ENCODE measurements at regions not wholly inside any gene's neighbourhood (a gene's known extent, or its start where the extent isn't known, plus 50 kb on each side); places are given as distances from the start of the nearest gene placed in this dataset.

- Histone ChIP-seq H3K18ac (ENCODE audit: extremely low read depth, low read length) (no peak overlapping the region), H2BK20ac (ENCODE audit: low read length) (peak overlapping the region; percentile 53; the same call in 1 of the 2 replicates), H3K14ac (ENCODE audit: insufficient read length) (no peak overlapping the region), H3K4ac (replicated peaks; ENCODE audit: insufficient read length, low read depth, low read length) (peak overlapping the region; percentile 14), H3K79me2 (ENCODE audit: control insufficient read depth in 1 of 2, insufficient read depth in 2 of 2, low read length in 2 of 2) (no peaks in the 10 kb centered on the region), H3K36me3 (ENCODE audit: control insufficient read depth in 2 of 4, insufficient read depth in 4 of 4, low read length in 3 of 4) (no peaks in the 10 kb centered on the region), H4K5ac (ENCODE audit: insufficient read length, low read depth, low read length) (no peak overlapping the region), H3K9me3 (ENCODE audit: insufficient read depth in 2 of 2, low read depth in 1 of 2, low read length in 1 of 2) (no peaks in the 10 kb centered on the region), H3K79me1 (ENCODE audit: low read depth, low read length) (no peaks in the 10 kb centered on the region), H3K4me1 (replicated peaks in 1 of 4; ENCODE audit: control insufficient read depth in 3 of 4, insufficient read depth in 4 of 4, low read length in 3 of 4) (peaks cover 0 to 7% (median 0%) of the 10 kb centered on the region in 4 experiments; a peak in 1 of 7 replicates), H4K91ac (replicated peaks; ENCODE audit: insufficient read length, low read length) (peak overlapping the region; percentile 66), H3K4me3 (ENCODE audit: extremely low read depth in 1 of 4, insufficient read depth in 2 of 4, low read depth in 3 of 4, low read length in 4 of 4) (no peak overlapping the region), H2BK120ac (replicated peaks; ENCODE audit: low read depth, low read length) (no peak overlapping the region), H3K4me2 (ENCODE audit: insufficient read depth in 1 of 2, low read depth in 2 of 2, low read length in 2 of 2) (no peak overlapping the region), H2BK12ac (ENCODE audit: low read depth, low read length) (no peak overlapping the region; the same call in 1 of the 2 replicates), H3K9ac (replicated peaks in 1 of 4; ENCODE audit: extremely low read depth in 1 of 4, low read depth in 3 of 4, low read length in 3 of 4) (no peak overlapping the region), H3K23ac (ENCODE audit: insufficient read length) (no peak overlapping the region), H3K27ac (ENCODE audit: low read depth, low read length) (no peak overlapping the region), H3K56ac (replicated peaks; ENCODE audit: insufficient read length, low read depth, low read length) (peak overlapping the region; percentile 95), H2AK5ac (ENCODE audit: low read depth, low read length) (peak overlapping the region; percentile 93; the same call in 1 of the 2 replicates), H3K27me3 (replicated peaks in 1 of 4; ENCODE audit: control insufficient read depth in 3 of 4, extremely low read depth in 1 of 4, insufficient read depth in 3 of 4, low read length in 3 of 4) (peaks cover 0 to 2% (median 0%) of the 10 kb centered on the region in 4 experiments; a peak in 1 of 7 replicates), H2BK15ac (ENCODE audit: low read length) (peak overlapping the region; percentile 93; the same call in 1 of the 2 replicates), H2BK5ac (ENCODE audit: low read depth, low read length) (no peak overlapping the region), H2AFZ (ENCODE audit: low read length) (no peak overlapping the region), H4K8ac (ENCODE audit: extremely low read depth, insufficient read depth, low read length) (no peak overlapping the region), H3K23me2 (ENCODE audit: low read depth, low read length) (peaks cover 13% of the 10 kb centered on the region; the same call in 1 of the 2 replicates), H4K20me1 (replicated peaks in 1 of 2; ENCODE audit: control insufficient read depth in 1 of 2, insufficient read depth in 2 of 2, low read length in 2 of 2) (peaks cover 0 to 4% of the 10 kb centered on the region in 2 experiments)
- no peak for DNase-seq (ENCODE audit: low read depth in 1 of 2, low spot score in 2 of 2)
- POLR2A ChIA-PET (ENCODE audit: partially characterized antibody), result no interaction called here
- 82 to 97% methylated on average over 6 to 9 of the region's 9 CpGs for WGBS, 2 experiments (ENCODE audit: extremely low coverage in 1 of 2, insufficient coverage in 1 of 2, insufficient read length in 1 of 2, insufficient replicate concordance in 2 of 2, low coverage in 1 of 2, low lambda C conversion rate in 2 of 2, missing lambda C conversion rate in 1 of 2)
- CTCF ChIA-PET (ENCODE audit: partially characterized antibody), result interaction anchor here (0.6 to 1.1 kb wide), 5 partner anchors 39 to 250 kb away, joined by 3 to 4 read pairs (median 3); no protein-coding TSS in a partner anchor
- FAIRE-seq, result no peak
- TF ChIP-seq HDAC2 (IDR thresholded peaks at IDR 0.05; ENCODE audit: borderline replicate concordance in 1 of 2, low read depth in 2 of 2, low read length in 2 of 2) (no peak), SP4 (IDR thresholded peaks at IDR 0.05; ENCODE audit: low read length) (no peak), BACH1 (IDR thresholded peaks at IDR 0.05; ENCODE audit: low read length) (no peak), CHD2 (IDR thresholded peaks at IDR 0.05; ENCODE audit: low read length) (no peak), NRF1 (IDR thresholded peaks at IDR 0.05; ENCODE audit: low read depth, low read length) (no peak), BCL11A (IDR thresholded peaks at IDR 0.05; ENCODE audit: low read depth in 2 of 2, low read length in 2 of 2) (no peak), GABPA (IDR thresholded peaks at IDR 0.05; ENCODE audit: borderline replicate concordance, insufficient read depth, low read length) (no peak), CBX5 (IDR thresholded peaks at IDR 0.05; ENCODE audit: low read depth, low read length) (no peak)
These were observed 76.4 kb downstream of the LSM3 start for GRCh38 chr3:14254812-14255702.

Data from H1 (cell line).